CD4-positive, alpha-beta T cell treated with Interleukin-2 at 100 ng/mL for 4 hours (primary cell): ENCODE measurements at regions not wholly inside any gene's neighbourhood (a gene's known extent, or its start where the extent isn't known, plus 50 kb on each side); places are given as distances from the start of the nearest gene placed in this dataset.
"Not testable (repeated sequence)": the region's sequence is repeated elsewhere in the genome, so short reads cannot be mapped to it uniquely, and the experiment has no call there.

Source experiments
- DNase-seq: peaks from one replicate; pipeline ENCODE4 v3.0.0-alpha.2; 2020; ENCODE audit warnings: low spot score

DNA sequence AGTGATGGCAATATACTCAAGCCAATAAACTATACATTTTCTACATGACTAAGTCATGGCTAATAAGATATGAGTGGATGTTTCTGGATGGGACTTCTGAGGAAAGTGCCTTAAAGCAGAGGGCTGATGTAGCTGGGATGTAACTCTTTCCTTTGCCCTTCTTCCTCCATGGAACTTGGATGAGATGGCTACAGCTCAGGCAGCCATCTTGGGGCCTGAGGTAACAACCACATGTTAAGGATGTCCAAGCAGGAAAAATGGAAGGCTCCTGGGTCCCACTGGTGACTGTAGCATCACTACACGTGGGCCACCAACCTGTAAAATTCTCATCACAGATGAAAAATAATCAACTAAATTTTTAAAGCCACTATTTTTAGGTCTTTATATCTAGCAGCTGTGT lies 54.4 kb upstream of the GRIP1 start:
- DNase-seq: no peak

GRCh38 chr12:66733839-66734238 lies 55.0 kb upstream of the GRIP1 start:
- DNase-seq: no peak

DNA sequence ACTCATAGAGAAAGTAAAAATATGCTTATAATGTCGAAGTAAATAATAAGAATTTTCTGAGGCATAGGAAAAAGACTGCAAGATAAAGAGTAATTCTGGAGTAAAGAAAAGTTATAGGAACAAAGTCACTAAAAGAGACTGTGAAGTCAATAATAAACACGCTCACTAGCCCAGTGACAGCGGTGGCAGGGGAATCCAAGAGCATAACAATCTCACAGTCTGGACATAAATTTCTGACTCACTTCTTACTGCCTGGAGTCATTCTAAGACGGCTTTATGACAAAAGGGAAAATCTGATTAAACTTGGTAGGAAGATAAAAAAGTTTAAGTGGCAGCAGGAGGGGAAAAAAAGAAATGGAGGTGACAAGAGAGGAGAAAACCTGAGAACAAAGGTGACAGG lies 56.4 kb upstream of the GRIP1 start:
- no peak for DNase-seq

DNA sequence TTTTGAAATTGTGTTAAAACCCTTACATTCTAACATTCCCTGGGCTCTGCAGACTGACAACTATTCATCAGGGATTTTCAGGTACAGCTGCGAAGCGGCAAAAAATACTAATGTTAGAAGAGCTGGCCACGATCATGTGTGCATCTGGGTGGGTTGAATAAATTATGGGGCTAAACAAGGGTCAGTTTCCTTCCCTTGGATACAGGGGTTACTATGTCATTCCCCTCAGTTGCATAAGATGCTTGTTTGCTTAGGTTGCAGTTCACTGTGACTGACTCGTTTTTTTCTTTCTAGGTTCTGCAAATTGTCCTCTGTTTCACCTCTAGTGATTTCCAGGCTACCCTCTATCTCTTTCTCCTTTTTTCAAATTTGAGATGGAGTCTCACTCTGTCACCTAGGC lies 58.1 kb upstream of the GRIP1 start:
- no peak for DNase-seq

GRCh38 chr12:66739266-66739665 lies 60.4 kb upstream of the GRIP1 start:
- no peak for DNase-seq

DNA sequence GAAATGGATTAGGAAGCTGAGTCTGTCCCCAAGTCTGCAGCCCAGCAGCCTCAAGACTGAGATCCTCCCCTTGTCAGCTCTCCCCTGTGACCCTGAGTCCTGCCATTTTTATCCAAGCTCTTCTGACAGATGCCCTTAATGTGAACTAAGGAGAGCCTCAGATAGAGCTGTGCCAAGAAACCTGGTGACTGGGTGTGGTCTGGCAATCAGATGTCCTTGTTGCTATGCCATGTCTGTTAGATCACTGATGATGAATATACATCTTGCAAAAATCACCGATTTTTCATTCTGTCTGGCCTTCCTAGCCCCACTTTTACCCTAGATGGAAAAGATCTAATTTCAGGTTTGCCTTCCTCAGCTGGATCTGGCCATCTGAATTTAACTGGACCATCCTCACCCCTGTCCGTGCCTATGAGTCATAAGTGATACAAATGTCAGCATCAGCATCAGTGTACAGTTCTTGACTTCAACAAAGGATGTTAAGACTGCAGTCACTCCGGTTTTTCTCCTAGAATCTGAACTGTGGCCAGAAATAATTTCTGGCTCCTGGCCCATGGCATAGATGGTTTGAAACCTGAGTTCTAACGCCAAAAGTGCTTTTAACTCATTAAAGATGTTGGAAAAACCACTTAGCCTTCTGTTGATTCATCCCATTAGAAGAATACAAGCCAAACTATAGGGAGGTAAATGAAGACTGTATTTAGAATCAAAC lies 61.2 kb upstream of the GRIP1 start:
- DNase-seq: no peak

GRCh38 chr12:66740732-66741131 lies 61.9 kb upstream of the GRIP1 start:
- DNase-seq: no peak

GRCh38 chr12:66741919-66742318 lies 63.0 kb upstream of the GRIP1 start:
- no peak for DNase-seq

DNA sequence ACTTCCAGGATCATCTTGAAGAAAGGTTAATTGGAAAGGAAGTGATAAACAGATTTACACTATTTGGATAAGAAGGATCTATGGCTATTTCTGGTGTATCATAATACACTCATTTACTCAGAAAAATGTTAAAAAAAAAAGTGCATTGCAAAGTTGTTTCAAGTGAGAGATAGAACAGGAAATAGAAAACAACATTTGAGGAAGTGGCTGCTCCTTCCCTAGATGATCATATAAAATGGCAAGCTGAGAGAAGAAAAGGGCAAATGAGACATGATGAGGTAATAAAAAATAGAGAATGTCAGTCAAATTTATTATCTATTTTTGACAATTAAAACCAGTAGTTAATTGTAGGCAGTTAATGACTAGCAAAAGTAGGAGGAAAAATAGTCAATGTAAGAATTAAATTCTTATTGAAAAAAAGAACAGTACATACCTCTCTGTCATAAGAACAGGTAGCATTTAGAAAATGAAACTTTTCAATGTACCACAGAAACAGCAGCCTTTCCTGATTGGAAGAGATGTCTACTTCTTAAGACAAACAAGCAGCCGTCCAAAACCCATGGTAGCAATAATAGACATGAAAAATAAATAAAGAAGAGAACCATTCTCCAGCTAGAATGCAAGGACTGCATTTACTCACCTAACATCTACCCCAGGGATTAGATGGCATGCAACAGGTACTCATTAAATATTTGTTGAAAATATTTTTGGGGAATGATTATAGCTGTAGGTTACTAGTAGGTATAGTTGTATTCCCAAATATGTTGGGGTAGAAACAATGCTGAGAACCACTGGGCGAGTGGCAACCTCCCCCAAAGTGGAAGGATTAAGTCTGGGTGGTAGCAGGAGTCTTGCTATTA lies 63.9 kb upstream of the GRIP1 start:
- DNase-seq: no peak

- no peak for DNase-seq
Measured at GRCh38 chr12:66744461-66744860, 65.6 kb upstream of the GRIP1 start.

DNA sequence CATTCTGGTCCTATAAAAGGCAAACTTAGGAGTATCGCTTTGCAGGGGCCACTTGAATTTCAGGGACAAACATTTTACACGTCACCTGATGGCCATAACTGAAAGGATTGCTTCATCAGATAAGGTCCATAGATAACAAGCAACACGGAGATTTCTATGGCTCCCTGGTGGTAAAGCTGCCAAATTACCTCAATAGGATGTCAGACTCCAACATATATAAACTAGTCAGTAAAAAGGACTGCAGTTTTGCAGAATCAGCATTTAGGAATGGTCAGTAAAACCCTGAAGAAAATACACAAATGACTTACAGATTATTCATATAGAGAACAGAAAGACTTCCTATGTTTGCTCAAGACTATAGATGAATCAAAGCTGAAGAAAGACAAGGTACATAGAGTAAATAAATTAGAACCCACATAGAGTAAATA lies 66.1 kb upstream of the GRIP1 start:
- DNase-seq: no peak

DNA sequence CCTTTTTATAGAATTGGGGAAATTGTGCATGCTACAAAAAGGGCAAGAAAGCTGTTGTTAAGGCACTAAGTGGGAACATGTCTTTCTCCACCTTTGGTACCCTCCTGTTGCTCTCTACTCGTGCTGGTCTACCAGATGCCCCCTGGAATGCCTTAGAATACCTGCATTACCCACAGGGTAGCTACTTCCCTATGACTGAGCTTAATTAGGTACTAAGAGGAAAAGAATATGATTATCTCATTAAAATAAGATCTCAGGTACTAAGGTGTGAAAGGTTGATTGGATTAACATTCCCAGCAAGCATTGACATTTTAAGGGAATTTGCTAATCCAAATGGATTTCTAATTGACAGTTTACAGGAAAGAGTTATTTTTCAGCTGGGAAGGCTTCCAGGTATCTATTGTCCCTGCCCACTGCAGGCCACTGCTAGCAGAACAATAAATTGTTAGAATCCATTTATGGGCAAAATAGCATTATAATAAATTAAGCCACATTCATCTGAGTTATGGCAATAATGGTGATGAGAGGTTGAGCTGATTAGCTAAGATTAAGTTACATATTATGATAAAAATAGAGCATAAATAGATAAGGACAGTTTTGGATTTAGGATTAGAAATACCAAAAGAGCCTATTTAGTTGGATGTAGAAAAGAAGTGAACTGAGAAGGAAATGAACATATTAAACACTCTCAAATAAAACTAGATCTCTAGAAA lies 67.8 kb upstream of the GRIP1 start:
- no peak for DNase-seq

DNA sequence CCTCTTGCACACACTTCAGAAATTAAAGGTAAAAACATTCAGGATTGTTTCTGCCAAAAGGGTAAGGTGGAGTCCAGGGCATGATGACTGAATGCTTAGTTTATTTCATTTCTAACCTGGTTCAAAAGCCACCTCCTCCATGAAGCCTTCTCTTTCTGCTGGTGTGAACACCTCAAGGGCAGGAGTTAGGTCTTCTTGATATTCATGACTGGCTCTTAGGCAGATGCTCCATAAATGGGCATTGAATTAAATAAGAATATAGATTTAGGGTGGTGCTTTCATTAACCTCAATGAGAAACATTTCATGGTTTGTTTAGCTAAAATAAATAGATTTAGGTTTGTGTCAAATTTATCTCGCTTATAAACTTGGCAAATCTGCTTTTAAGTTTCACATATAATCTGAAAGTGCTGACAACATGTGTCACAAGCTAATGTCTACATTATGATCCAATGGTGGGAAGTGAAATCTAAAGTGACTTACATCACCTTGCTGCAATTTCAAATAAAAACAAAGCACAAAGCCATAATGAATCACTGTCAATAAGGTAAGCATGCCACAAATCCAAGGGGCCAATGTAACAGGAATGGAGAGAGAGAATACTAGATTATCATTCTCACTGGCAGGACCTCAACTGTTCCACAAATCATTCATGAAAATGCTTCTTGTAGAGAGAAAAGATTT lies 72.7 kb upstream of the GRIP1 start:
- DNase-seq: no peak

DNA sequence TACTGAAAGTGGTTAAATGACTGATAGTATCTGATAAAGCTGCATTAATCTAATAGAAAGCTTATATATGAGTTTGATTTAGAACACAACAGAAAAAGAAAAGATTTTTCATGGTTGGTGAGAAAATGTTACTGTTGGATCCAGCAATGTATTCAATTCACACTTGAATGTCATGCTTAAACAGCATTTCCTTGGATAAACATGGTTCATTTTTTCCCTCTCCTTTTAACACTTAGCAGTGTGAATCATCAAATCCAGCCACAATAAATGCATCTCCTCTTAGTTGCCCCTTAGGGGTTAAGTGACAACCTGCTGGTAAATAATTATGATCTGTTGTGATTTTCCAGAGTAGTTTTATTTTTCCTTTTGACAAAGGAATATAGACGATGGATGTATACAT lies 74.9 kb upstream of the GRIP1 start:
- no peak for DNase-seq

- DNase-seq: no peak
Measured at GRCh38 chr12:66755727-66756395, 77.0 kb upstream of the GRIP1 start.

DNA sequence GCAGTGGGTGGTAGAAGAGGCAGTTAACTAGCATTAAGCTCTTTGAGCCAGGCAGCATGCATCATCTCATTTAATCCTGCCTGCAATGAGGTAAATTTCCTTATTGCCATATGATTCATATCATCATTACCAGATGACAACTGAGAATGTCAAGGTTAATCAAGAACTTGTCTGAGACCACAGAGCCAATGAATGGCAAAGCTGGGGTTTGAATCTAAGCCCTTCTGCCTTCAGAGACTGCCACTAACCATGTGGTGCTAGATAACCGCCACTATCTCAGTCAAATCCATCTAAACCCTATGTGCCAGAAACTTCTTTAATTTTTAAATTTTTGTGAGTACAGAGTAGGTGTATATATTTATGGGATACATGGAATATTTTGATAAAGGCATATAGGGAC lies 77.8 kb upstream of the GRIP1 start:
- no peak for DNase-seq

GRCh38 chr12:66760122-66760521 lies 81.2 kb upstream of the GRIP1 start:
- DNase-seq: not testable (repeated sequence)

DNA sequence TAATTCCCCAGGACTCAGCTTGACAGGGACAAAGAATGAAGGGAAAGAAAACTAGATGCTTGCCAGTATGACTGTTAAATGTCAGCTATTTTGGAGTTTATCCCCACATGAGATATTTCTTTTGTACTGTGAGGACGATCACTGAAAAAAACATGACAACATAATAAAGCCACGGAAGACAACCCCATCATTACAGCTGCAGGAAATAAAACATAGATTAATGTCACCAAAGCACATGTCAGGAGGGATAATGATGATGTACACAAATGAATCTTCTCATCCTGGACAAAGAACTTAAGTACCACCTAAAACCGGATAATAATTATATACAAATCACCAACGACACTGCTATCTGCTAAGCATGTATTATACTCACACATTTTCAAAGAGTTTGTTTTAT lies 84.6 kb upstream of the GRIP1 start:
- no peak for DNase-seq

GRCh38 chr12:66765204-66765603 lies 86.3 kb upstream of the GRIP1 start:
- no peak for DNase-seq

DNA sequence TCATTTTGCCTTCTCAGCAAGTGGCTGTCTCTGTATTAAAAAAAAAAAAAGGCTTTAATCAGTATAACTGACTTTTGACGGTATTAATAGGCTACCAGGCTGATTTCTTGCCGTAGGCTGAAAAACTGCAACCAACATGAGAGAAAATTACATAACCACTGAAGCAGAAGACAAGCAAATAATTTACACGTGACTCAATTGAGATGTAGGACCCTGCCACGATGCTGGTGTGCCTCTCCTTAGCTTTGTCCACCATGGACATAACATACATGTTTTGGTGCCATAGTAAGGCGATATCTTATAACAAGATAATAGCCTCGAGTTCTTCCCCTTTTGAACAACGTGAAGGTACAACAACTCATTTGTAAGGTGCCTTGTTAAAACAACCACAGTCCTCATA lies 88.7 kb upstream of the GRIP1 start:
- no peak for DNase-seq

DNA sequence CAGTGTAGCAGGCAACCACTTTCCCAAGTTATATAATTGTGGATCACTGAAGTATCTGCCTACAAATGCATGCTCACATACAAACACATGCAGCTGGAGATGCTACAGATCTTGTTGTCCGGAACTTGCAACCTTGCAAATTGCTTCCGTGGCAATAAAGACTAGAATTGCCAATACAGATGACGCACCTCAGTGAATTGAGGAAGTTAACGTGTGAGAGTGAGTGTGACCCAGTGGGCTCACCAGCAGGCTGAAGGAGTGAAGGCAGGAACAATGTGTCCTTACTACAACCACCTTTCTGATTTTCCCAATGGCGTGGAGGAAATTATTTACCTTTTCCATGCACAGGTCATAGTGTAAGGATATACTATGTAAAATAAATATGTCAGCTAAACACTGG lies 89.4 kb upstream of the GRIP1 start:
- no peak for DNase-seq

GRCh38 chr12:66774929-66775328 lies 96.1 kb upstream of the GRIP1 start:
- DNase-seq: no peak
